MM.1S (cell line): ENCODE measurements at regions not wholly inside any gene's neighbourhood (a gene's known extent, or its start where the extent isn't known, plus 50 kb on each side); places are given as distances from the start of the nearest gene placed in this dataset.

ENCODE experiments used
- DNase-seq: peaks from one replicate; pipeline ENCODE4 v3.0.0-alpha.2; 2015
- H2AFZ ChIP-seq: fragments of 300-600 bp; sonication (generic); 2 replicates; pipeline ENCODE4 v1.6.0; 2016; ENCODE audit warnings: antibody characterized with exemption, low read length
- H3F3A ChIP-seq: fragments of 300-600 bp; sonication (generic); 2 replicates; pipeline ENCODE4 v1.6.1; 2016; ENCODE audit warnings: mild to moderate bottlenecking, antibody characterized with exemption, low read length, moderate library complexity, mixed read lengths; ENCODE audit not compliant: insufficient read depth
- H3K27ac ChIP-seq: fragments of 300-600 bp; sonication (generic); 2 replicates; pipeline ENCODE4 v1.5.1; 2016; ENCODE audit warnings: mild to moderate bottlenecking, low read length
- H3K27me3 ChIP-seq: fragments of 300-600 bp; sonication (generic); replicated peaks from 2 replicates; pipeline ENCODE4 v1.6.0; 2016; ENCODE audit warnings: low read length; ENCODE audit not compliant: insufficient read depth
- H3K36me3 ChIP-seq: fragments of 300-600 bp; sonication (generic); replicated peaks from 2 replicates; pipeline ENCODE4 v1.6.1; 2016; ENCODE audit warnings: mild to moderate bottlenecking, low read length, mixed read lengths; ENCODE audit not compliant: insufficient read depth
- H3K4me1 ChIP-seq: fragments of 300-600 bp; sonication (generic); 2 replicates; pipeline ENCODE4 v1.6.1; 2016; ENCODE audit warnings: low read length, mixed read lengths
- H3K4me2 ChIP-seq: fragments of 300-600 bp; sonication (generic); 2 replicates; pipeline ENCODE4 v1.6.0; 2016; ENCODE audit warnings: low read depth, low read length
- H3K4me3 ChIP-seq: fragments of 300-600 bp; sonication (generic); 2 replicates; pipeline ENCODE4 v1.5.1; 2016; ENCODE audit warnings: low read length, mixed read lengths
- H3K79me2 ChIP-seq: fragments of 300-600 bp; sonication (generic); 2 replicates; pipeline ENCODE4 v1.6.1; 2016; ENCODE audit warnings: mixed run types, low read length, mixed read lengths
- H3K9ac ChIP-seq: fragments of 300-600 bp; sonication (generic); 2 replicates; pipeline ENCODE4 v1.6.1; 2016; ENCODE audit warnings: low read length, mixed read lengths
- H3K9me2 ChIP-seq: fragments of 300-600 bp; sonication (generic); replicated peaks from 2 replicates; pipeline ENCODE4 v1.6.1; 2016; ENCODE audit warnings: mild to moderate bottlenecking, low read length, mixed read lengths; ENCODE audit not compliant: insufficient read depth
- H3K9me3 ChIP-seq: fragments of 300-600 bp; sonication (generic); replicated peaks from 2 replicates; pipeline ENCODE4 v1.6.1; 2016; ENCODE audit warnings: mild to moderate bottlenecking, low read length, mixed read lengths; ENCODE audit not compliant: insufficient read depth
- H4K20me1 ChIP-seq: fragments of 300-600 bp; sonication (generic); 2 replicates; pipeline ENCODE4 v1.6.1; 2016; ENCODE audit warnings: mild to moderate bottlenecking, low read length, moderate library complexity, mixed read lengths; ENCODE audit not compliant: insufficient read depth
- CTCF ChIP-seq: fragments of 300-600 bp; sonication (generic); IDR thresholded peaks from 2 replicates; pipeline ENCODE4 v1.5.1; 2016; ENCODE audit warnings: antibody characterized with exemption, low read length, mixed read lengths
- EZH2 ChIP-seq: fragments of 300-600 bp; sonication (generic); optimal IDR thresholded peaks from 2 replicates; pipeline ENCODE3; 2017; ENCODE audit warnings: low read depth, mild to moderate bottlenecking, antibody characterized with exemption, low read length, mixed read lengths
- EZH2phosphoT487 ChIP-seq: fragments of 300-600 bp; sonication (generic); IDR thresholded peaks from 2 replicates; pipeline ENCODE4 v1.6.1; 2018; ENCODE audit warnings: antibody characterized with exemption, low read length

- Histone ChIP-seq H3K27me3 (no peaks in the 10 kb centered on the region), H3F3A (no peaks in the 10 kb centered on the region), H3K79me2 (no peaks in the 10 kb centered on the region), H3K9me2 (no peaks in the 10 kb centered on the region), H3K36me3 (no peaks in the 10 kb centered on the region), H3K4me2 (no peak overlapping the region), H3K9me3 (no peaks in the 10 kb centered on the region), H3K9ac (no peak overlapping the region), H3K27ac (no peak overlapping the region), H3K4me3 (no peak overlapping the region), H3K4me1 (no peaks in the 10 kb centered on the region), H4K20me1 (no peaks in the 10 kb centered on the region), H2AFZ (no peak overlapping the region)
- no peak for DNase-seq
- no peak for TF ChIP-seq CTCF
- no peak for TF ChIP-seq EZH2
- TF ChIP-seq EZH2phosphoT487 = no peak
Observed at GRCh38 chr18:24609254-24609653, 148.8 kb downstream of the HRH4 start.

- Histone ChIP-seq H3K9ac (no peak overlapping the region), H3K4me1 (no peaks in the 10 kb centered on the region), H2AFZ (no peak overlapping the region), H3K4me2 (no peak overlapping the region), H3K4me3 (no peak overlapping the region), H3K27me3 (no peaks in the 10 kb centered on the region), H3K9me2 (no peaks in the 10 kb centered on the region), H3K27ac (no peak overlapping the region), H3K79me2 (no peaks in the 10 kb centered on the region), H3F3A (no peaks in the 10 kb centered on the region), H3K36me3 (no peaks in the 10 kb centered on the region), H4K20me1 (no peaks in the 10 kb centered on the region), H3K9me3 (no peaks in the 10 kb centered on the region)
- no peak for DNase-seq
- TF ChIP-seq EZH2phosphoT487 (no peak), EZH2 (no peak), CTCF (no peak)
Observed at GRCh38 chr18:24611075-24611474, 150.6 kb downstream of the HRH4 start.

GRCh38 chr18:24613896-24614640, 153.6 kb downstream of the HRH4 start:
- H3K79me2 ChIP-seq = no peaks in the 10 kb centered on the region
- no peaks in the 10 kb centered on the region for H3K4me1 ChIP-seq
- no peak overlapping the region for H3K27ac ChIP-seq
- no peaks in the 10 kb centered on the region for H3K9me3 ChIP-seq
- no peak overlapping the region for H3K4me2 ChIP-seq
- TF ChIP-seq EZH2 (no peak), CTCF (no peak), EZH2phosphoT487 (no peak)
- H3K9ac ChIP-seq = no peak overlapping the region
- no peaks in the 10 kb centered on the region for H3F3A ChIP-seq
- no peaks in the 10 kb centered on the region for H3K27me3 ChIP-seq
- H3K9me2 ChIP-seq = no peaks in the 10 kb centered on the region
- no peak overlapping the region for H3K4me3 ChIP-seq
- no peaks in the 10 kb centered on the region for H3K36me3 ChIP-seq
- H2AFZ ChIP-seq = no peak overlapping the region
- DNase-seq = no peak
- H4K20me1 ChIP-seq = no peaks in the 10 kb centered on the region
